Left renal pelvis (tissue), 4 donors: ENCODE measurements at regions not wholly inside any gene's neighbourhood (a gene's known extent, or its start where the extent isn't known, plus 50 kb on each side); places are given as distances from the start of the nearest gene placed in this dataset.

Experiments used
- DNase-seq, 4 donors: peaks; one replicate each; pipeline ENCODE4 v3.0.0-alpha.2; 2013; ENCODE audit warnings: low read depth in 4 of 4, low spot score in 3 of 4

DNA sequence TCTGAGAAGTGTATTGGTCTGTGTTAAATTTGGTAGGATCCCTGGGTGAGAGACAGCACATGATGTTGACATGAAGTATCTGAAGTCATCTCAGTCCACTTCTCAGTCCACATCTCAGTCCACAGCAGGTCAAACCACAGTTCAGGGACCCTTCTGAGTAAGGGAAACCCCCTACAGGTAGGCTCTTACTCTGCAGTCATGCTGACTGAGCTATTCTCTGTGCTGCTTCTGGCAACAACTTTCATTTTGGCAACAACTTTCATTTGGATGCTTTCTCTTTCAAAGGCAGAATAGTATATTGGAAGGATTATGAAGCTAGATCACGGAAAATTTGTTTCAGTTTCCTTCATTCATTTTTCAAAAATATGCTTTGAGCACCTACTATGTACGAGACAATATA is 178.2 kb upstream of the GOLIM4 start:
- no peak for DNase-seq

DNA sequence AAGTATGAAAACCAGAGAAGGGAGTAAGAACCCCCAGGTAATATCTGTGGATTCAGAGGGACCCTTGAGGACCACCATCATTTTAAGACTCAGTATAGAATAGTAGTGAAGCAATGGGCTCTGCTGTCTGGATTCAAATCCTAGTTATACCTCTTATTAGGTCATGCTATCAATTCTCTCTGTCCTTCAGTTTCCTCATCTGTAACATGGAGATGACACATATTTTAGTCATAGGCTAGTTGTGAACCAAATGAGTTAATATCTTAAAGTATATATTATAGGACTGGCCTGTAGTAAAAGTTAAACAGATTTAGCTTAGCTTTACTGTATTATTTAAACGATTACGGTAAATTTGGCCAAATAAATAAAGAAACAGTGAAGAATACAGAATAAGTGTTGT is 177.3 kb upstream of the GOLIM4 start:
- DNase-seq, result no peak

DNA sequence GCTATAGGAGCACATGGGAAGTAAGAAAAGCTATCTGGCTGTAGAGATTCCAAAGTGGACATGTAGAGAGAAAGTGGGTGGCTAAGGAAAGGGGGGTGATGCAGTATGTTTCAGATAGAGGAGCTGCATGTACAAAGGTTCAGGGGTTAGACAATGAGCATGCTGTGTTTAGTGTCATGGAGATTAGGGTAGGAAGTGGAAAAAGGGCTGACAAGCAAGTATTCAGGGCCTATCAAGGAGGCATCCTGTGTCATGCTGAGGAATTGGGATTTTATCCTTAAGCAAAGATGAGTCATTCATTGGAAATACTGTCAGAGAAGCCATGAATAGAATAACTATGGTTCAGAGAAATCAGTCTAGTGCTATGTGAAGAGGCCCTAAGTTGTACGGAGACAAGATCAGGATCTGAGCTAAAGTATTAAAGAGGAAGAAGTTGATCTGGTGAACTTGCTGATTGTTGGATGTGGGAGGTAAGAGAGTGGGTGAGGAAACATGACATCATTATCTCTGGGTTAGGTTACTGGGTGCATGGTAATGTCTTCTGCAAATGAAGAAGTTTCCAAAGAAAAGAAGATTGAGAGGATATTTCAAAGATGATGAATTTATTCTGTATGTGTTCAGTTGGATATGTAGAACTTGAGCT is 176.7 kb upstream of the GOLIM4 start:
- DNase-seq, result no peak

DNA sequence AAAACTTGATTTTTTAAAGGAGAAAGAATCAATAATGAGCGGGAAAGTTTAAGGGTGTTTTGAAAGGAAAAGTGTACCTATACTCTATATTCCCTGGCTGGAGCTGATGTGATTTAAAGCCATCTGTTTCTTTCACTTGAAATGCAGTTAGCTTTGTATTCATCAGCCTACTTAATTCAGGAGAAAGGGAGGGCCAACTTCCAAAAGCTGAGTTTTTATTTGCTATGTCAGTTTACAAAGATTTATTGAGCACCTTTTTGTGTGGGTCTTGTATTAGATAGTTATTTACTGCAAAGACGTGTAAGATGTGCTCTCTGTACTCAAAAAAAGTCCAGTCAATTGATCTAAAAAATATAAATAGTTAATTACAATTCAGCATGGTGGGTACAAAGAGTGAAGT is 176.2 kb upstream of the GOLIM4 start:
- DNase-seq, result no peak

DNA sequence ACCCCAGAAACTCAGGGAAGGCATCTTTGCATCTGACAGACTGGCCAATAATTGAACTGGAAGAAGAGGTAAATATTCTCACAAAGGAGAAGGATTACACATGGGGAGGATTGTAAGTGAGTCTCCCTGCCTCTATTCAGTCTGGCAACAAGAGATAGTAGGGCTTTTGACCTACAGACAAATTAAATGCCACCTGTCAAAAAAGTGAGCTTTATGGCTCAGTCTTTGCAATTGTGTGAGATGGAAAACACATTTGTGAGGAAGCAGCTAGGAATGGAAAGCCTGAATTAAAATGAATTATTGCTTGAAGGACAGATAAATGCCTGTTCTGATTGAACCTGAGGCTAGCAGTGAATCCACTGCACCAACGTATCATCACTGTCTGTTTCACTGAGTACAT is 173.3 kb upstream of the GOLIM4 start:
- DNase-seq, result no peak

DNA sequence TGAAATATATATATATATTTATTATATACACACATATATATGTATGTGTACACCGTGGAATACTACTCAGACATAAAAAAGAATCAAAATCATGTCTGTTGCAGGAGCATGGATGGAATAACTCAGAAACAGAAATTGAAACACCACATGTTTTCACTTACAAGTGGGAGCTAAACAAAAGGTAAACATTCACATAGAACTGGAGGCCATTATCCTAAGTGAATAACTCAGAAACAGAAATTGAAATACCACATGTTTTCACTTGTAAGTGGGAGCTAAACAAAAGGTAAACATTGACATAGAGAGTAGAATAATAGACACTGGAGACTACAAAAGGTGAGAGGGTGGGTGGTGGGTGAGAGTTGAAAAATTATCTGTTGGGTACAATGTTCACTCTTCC is 171.5 kb upstream of the GOLIM4 start:
- DNase-seq, result no peak

DNA sequence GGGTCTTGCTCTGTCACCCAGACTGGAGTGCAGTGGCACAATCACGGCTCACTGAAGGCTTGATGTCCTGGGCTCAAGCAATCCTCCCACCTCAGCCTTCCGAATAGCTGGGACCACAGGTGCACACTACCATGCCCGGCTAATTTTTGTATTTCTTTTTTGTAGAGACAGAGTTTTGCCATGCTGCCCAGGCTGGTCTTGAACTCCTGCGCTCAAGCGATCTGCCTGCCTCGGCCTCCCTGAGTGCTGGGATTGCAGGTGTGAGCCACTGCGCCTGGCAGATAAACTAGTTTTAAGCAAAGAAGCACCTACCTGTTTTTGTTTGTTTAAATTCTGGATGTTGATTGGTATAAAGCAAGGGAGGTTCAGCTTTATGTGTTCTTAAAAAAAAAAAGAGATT is 170.6 kb upstream of the GOLIM4 start:
- DNase-seq, result no peak

DNA sequence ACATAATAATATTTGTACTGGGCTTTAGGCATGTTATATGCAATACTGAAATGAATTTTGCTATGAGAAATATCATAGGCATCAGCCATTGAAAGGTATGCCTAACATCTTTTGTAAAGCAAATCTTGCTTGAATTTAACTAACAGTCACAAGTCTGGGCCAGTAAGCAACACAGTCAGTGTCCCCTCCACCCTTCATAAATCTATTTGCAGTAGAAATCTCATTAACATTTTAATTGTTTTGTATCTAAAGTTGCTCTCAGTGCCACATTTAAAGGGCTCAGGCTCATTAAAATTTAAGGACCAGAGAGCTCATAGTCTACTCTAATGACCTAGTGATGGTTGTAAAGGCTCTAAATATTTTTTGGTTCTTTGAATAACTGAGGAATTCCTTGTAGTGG is 167.2 kb upstream of the GOLIM4 start:
- no peak for DNase-seq

DNA sequence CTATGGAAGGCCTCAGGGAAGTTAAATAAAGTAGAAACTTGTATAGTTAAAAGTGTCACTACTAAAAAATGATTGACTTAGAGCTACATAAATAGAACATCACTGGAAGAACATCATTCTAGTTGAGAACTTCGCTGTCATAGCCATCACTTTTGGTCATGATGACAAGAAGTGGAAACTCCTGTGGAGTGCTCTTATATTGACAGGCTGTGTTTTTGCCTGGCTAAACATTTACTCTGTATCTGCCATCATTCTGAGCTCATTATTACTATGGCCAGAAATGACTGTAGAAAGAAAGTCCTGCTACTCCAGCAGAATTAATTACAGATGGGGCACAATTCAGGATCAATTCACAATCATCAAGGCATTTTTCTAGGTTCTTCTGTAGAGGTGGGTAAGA is 165.1 kb upstream of the GOLIM4 start:
- no peak for DNase-seq

DNA sequence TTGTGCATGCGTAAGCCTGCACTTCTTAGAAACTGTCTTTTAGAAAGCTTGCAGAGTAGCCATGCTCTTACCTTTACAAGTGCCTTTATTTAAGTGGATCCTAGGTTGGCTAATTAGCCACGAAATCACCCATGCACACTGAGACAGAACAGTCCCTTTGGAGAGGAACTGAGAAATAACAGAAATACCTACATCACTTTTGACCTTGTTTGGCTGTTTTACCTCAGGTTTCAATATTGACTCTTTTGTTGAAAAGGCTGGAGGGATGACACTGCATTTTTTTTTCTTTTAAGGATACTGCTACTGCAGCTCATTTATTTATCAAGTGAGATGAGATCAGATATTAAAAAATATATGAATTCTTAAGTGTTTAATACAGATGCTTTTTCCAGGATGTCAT is 155.6 kb upstream of the GOLIM4 start:
- DNase-seq, result no peak

DNA sequence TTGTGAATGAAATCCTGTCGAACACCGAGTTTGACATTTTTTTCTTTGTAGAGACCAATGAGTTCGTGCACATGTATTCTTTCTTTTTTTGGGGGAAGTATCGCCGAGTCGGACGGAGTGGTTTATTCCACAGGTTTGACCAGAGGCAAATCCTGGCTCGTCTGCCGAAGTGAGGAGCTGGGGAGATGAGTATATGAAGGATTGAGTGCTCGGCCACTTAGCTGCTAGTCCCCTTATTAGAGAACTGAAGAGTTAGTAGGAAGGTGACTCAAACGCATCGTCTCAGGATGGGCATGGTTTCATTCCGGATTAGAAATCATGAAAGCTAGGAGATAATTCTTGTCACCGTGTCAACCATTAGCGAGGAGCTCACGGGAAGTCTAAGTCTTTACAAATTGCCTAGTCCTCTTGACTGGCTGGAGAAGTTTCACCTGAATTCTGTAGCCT is 154.7 kb upstream of the GOLIM4 start:
- peak in 3 of 4 donors; percentile 7 to 21 (median 20) for DNase-seq

DNA sequence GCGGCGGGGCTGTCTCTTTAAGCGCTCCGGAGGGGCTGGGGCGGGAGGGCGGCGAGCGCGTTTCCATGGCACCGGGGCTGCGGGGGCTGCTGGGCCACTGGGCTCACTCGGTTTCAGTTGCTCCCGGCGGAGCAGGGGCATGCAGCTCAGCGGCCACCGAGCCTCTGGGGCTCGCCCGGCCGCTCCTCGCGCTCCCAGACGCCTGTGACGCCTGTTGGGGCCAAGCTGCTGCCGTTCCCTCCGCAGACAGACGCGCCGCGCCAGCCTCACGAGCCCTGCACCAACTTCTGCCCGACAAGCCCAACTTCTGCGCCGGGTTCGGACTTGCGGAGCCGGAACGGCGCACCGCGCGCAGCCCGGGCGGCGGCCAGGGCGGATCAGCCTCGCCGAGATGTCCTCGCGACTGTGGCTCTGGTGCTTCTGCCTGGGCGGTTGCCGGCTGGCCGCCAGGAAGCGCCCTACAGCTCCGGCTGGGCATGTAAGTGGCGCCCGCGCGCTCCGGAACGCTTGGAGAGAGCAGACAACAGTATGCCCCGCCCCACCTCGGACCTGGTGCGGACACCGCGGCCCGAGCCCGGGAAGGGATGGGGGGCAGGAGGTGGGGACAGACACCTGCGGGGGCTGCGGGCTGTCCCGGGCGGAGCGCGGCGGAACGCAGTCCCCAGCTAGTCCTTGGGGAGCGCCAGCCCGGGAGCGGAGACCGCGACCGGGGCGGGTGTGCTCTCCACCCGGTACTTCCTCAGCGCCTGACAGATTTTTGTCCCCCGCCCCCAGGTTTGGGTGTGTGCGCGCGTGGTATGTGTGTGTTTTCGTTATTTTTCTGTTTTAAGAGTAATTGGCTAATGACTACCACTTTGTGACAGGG is 154.1 kb upstream of the GOLIM4 start:
- DNase-seq, result peak; percentile 58 to 66 (median 64)

DNA sequence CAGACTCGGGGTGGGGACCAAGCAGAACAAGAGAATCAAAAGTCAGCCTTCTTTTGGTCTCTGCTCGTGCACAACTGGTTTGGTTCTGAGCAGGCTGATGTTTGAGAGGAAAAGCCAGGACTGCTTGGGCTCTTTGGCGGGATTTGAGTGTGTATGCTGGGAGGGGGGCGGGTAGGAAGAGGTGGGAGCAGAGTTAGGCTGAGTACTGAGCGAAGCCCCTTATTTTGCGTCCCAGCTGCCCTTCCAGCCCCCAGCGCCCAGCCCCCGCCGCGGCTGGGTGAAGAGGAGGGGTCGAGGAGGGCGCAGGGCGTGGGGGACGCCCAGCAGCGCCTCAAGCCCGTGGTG is 153.5 kb upstream of the GOLIM4 start:
- peak in 3 of 4 donors; percentile 38 to 45 (median 41) for DNase-seq

DNA sequence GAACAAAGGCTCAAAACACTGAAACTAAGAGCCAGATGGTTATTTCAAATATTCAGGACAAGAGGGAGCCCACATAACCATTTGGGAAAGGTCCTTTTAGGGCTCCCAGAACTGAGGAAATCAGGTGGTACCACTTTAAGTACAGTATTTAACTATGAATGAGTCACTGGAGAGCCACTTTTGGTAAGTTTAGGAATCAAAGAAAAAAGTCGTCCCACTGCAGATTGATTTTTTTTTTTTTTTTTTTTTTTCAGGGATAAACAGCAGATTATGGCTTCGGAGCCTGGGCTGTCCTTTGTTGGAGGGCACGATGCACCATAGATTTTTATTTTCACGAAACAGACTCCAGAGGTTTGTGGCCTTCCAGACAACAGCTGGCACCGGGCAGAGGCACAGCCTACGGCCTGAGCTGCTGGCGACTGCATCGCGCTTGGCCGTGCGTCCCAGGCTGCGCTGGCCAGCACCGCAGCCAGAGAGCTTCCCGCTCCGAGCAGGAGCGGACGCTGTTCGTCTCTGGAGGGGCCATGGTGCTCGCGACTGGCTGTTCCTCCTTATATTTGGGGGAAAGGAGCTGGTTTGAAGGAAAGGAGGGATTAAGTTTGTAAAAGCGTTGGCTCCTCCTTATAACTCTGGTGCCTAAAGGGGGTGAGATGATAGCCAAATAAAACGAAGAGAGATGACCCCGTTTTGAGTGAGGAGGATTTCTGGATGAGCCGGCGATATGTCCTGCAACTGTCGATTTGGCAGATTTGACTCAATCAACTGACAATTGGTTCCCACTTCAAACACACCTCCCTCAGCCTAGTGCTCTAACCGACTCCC is 152.9 kb upstream of the GOLIM4 start:
- peak; percentile 27 to 33 (median 29) for DNase-seq

DNA sequence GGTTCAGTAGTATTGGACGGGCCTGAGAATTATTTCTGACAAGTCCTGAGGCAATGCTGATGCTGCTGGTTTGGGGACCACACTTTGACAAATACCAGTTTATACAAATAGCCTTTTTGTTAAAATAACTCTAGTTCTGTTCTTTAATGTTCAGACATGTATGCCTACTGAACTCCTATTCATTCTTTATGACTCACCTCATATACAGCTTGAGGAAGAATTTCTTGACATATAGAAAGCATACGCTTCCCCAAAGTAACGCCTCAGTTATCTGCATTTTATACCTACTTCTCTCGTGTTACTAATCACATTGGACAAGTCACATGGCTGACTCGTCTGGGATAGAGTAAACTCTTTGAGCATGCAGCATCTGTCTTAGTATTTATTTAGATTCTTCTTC is 145.4 kb upstream of the GOLIM4 start:
- DNase-seq, result no peak

DNA sequence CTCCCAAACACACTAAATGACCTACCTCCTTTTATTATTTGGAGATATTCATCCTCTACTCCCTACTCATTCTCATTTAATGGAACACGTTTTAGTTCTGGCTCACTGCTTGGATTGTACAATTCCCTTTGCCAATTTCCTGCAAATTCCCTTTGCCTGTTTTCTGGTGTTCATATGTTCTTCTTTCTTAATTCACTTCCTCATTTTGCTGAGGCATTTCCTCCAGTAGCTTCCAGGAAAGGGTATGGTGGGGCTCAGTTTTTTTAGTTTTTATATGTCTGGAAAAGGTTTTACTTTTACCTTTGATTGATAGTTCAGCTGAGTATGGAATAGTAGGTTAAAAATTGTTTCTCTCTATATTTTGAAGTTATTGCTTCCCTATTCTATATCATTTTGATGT is 143.6 kb upstream of the GOLIM4 start:
- no peak for DNase-seq

DNA sequence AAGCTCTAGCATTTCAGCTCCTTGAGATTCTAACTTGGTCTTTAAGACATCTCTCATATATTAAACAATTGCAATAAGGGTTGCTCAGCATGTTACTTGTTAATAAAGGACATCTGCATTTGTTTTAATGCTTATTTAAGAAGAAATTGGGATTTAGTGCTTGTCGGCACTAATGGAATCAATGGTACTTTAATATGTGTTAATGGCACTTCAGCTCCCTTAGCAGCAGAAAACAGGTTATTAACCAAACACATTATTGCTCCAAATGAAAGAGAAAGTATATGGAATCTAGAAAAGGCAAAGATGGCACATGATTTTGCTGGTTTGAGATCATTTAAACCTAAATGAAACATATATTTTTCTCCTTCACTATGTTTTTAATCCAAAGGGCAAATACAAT is 137.3 kb upstream of the GOLIM4 start:
- no peak for DNase-seq

DNA sequence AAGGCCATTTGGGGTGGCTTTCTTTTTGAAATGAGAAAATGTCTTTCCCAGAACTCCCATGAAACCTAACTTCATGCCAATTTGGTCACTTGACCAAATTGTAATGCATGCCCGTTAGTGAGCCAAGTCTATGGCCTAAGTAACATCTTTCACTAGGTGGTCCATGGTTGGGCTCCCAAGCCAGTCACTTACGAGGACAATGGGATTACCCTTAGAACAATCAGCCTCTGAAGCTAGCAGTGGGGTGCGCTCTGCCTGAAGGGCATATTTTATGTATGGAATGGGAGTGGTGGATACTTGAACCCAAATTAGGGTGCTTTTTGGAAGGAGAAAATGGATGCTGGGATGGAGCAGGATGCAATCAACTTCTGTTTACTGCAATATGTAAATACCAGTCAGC is 127.4 kb upstream of the GOLIM4 start:
- DNase-seq, result no peak

DNA sequence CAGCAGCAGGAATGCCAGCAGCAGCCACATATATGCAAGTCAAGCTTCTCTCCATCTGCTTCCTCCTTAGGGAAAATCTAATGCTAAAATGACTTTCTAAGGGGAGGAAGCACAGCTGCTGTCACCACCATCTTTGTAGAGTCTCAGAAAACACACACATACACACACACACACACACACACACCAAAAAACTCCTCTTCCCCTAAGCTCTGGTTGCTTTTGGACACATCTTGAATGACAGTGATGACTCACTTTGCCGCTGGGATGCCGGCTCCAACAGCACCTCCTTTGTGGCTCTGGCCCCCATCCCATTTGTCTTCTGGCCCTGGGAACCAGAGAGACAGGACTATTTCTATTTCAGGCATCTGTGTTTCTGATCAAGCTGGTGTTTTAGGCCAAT is 124.8 kb upstream of the GOLIM4 start:
- DNase-seq, result no peak

DNA sequence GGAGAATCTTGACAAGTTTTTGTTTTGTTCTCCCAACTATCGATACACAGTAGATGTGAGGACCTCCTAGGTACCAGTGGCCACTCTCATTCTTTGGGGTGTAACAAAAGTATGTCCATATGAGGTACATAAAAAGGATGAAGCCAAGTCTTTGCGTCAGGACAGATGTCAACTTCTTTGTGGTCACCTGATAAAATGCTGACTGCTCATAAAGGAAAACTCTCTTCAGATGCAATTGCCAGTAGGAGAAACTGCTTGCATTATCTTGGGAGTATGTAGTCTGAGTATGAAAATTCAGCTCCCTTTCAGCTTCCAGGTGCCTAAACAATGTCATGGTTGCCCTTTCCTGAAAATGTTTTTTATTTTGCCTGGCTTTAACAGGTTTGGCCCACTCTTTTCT is 123.8 kb upstream of the GOLIM4 start:
- no peak for DNase-seq

DNA sequence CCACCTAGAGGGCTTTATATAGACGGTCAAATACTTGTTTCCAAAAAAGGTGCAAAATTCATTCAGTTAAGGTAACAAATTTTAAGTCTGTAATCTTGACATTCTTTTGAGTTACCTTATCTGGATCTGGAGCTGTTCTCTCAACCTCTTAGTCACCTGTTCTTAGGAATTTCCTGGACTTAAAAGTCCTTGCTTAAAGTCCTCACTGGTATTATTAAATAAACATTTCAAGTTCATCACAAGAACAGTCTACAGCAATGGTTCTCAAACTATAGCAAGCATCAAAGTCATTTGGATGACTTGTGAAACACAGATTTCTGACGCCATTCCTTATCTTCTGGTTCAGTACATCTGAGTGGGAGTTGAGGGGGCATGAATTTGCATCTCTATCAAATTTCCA is 122.9 kb upstream of the GOLIM4 start:
- DNase-seq, result no peak

DNA sequence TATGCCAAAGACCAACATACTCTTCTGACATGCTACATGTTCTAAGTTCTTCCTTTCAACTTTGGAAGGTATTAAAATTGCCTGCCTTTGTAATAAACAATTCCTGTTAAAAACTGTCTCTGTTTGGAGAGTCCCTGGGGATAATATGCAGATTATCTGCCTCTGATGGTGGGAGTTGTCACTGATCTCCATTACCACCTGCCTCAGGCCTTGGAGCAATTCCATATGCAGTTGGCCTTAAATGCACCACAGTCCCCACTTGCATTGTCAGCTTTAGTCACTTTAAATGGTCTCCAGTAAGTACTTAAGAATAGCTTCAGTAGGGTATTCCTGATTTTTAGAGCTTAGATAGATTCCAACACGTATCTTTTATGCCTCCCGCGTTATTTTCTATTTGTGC is 121.1 kb upstream of the GOLIM4 start:
- DNase-seq, result no peak
